ENCODE measurements at regions not wholly inside any gene's neighbourhood (a gene's known extent, or its start where the extent isn't known, plus 50 kb on each side); places are given as distances from the start of the nearest gene placed in this dataset.

DNA sequence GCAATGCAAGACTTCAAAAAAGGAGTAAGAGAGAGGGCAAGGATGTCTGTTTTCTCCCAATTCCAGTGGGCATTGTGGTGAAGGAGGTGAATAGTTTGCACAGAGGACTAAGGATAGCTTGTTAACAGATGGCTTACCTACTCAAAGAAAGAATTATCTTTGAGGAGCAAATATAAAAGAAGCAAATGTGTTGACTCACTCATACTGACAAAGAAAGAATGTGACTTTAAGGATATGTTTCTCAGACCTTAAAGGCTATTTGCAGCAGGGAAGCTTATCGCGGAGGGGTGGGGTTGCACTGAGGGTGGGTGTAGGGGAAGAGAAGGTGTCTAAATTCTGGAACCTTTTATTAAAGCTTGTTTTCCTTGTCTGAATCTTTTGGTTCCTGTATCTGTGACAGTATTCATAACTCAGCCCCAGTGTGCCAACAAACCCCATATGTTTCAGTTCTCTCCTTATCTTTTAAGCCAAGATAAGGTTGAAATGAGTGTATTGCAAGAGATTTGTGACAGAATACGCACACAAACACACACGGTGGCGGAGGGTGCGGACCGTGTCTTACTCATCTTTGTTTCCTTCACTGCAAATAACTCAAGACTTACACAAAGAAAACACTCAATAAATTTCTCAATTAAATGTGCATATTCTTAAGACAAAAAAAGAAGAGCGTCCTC lies 146.4 kb upstream of the ARID2 start:
- Mint-ChIP-seq H3K4me1 (ENCODE audit: low read depth) (peaks cover 2% of the 10 kb centered on the region), H3K9me3 (peaks cover 6% of the 10 kb centered on the region in 2 donors), H3K4me3 (no peak overlapping the region), H3K27me3 (ENCODE audit: low read depth) (peaks cover 8% of the 10 kb centered on the region), H3K27ac (no peak overlapping the region), H3K36me3 (ENCODE audit: insufficient read depth in 2 of 2) (no peaks in the 10 kb centered on the region)
- ATAC-seq (replicated peaks in 1 of 2): no peak
- no peak for DNase-seq

DNA sequence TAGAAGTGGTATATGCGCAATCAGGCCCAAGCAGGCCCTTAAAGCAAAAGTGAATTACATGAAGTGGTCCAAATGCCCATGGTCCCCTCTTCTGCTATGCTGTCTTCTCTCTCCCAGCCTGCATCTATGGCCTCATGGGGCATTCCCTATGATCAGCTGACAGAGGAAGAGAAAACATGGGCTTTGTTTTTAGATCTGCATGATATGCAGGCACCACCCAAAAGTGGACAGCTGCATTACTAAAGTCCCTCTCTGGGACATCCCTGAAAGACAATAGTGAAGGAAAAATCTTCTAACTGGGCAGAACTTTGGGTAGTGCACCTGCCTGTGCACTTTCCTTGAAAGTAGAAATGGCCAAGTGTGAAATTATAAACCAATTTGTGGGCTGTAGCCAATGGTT lies 145.2 kb upstream of the ARID2 start:
- no peaks in the 10 kb centered on the region for H3K4me1 Mint-ChIP-seq (ENCODE audit: low read depth)
- no peak for ATAC-seq (replicated peaks in 1 of 2)
- peaks cover 6% of the 10 kb centered on the region in 2 donors for H3K9me3 Mint-ChIP-seq
- H3K4me3 Mint-ChIP-seq: no peak overlapping the region
- DNase-seq: no peak
- H3K27me3 Mint-ChIP-seq (ENCODE audit: low read depth): peaks cover 8% of the 10 kb centered on the region
- no peaks in the 10 kb centered on the region for H3K36me3 Mint-ChIP-seq (ENCODE audit: insufficient read depth in 2 of 2)
- H3K27ac Mint-ChIP-seq: no peak overlapping the region

DNA sequence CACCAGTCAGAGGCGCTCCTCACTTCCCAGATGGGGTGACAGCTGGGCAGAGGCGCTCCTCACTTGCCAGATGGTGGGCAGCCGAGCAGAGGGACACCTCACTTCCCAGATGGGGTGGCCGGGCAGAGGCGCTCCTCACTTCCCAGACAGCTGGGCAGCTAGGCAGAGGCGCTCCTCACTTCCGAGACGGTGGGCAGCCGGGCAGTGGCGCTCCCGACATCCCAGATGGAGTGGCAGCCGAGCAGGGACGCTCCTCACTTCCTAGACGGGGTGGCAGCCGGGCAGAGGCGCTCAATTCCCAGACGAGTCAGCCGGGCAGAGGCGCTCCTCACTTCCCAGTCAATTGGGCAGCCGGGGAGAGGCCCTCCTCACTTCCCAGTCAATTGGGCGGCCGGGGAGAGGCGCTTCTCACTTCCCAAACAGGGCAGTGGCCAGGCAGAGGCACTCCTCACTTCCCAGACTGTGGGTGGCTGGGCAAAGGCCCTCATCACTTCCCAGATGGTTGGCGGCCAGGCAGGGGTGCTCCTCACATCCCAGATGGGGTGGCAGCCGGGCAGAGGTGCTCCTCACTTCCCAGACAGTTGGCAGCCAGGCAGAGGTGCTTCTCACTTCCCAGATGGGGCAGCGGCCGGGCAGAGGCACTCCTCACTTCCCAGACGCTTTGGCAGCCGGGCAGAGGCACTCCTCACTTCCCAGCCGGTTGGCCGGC lies 143.8 kb upstream of the ARID2 start:
- Mint-ChIP-seq H3K36me3 (ENCODE audit: insufficient read depth in 2 of 2) (no peaks in the 10 kb centered on the region), H3K27me3 (ENCODE audit: low read depth) (peaks cover 8% of the 10 kb centered on the region), H3K4me1 (ENCODE audit: low read depth) (no peaks in the 10 kb centered on the region), H3K9me3 (peaks cover 4 to 6% of the 10 kb centered on the region in 2 donors), H3K4me3 (no peak overlapping the region), H3K27ac (no peak overlapping the region)
- ATAC-seq (replicated peaks in 1 of 2): no peak
- DNase-seq: no peak

DNA sequence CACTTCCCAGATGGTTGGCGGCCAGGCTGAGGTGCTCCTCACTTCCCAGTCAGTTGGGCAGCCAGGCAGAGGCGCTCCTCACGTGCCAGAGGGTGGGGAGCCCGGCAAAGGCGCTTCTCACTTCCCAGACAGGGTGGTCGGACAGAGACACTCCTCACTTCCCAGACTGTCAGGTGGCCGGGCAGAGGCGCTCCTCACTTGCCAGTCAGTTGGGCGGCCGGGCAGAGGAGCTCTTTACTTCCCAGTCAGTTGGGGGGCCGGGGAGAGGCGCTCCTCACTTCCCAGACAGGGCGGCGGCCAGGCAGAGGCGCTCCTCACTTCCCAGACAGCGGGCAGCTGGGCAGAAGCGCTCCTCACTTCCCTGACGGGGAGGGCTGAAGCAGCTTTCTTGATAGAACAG lies 143.0 kb upstream of the ARID2 start:
- Mint-ChIP-seq H3K9me3 (peaks cover 0 to 2% of the 10 kb centered on the region in 2 donors), H3K27me3 (ENCODE audit: low read depth) (peaks cover under 1% of the 10 kb centered on the region), H3K36me3 (ENCODE audit: insufficient read depth in 2 of 2) (no peaks in the 10 kb centered on the region), H3K4me1 (ENCODE audit: low read depth) (no peaks in the 10 kb centered on the region), H3K27ac (no peak overlapping the region), H3K4me3 (no peak overlapping the region)
- ATAC-seq (replicated peaks in 1 of 2) (no peak), DNase-seq (no peak)

DNA sequence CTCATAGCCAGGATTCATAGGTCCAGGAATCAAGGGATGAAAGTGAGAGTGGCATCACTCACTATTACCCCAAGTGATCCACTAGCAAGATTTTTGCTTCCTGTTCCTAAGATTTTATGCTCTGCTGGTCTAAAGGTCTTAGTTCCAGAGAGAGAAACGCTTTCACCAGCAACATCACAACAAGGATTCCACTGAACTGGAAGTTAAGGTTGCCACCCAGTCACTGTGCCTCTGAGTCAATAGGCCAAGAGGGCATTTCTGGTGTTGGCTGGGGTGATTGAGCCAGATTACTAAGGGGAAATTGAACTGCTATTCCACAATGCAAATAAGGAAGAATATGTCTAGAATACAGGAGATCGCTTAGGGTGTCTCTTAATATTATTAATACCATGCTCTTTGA lies 142.5 kb upstream of the ARID2 start:
- DNase-seq (no peak), ATAC-seq (replicated peaks in 1 of 2) (no peak)
- no peak overlapping the region for H3K4me3 Mint-ChIP-seq
- no peaks in the 10 kb centered on the region for H3K36me3 Mint-ChIP-seq (ENCODE audit: insufficient read depth in 2 of 2)
- no peak overlapping the region for H3K27ac Mint-ChIP-seq
- no peaks in the 10 kb centered on the region for H3K27me3 Mint-ChIP-seq (ENCODE audit: low read depth)
- H3K9me3 Mint-ChIP-seq: no peaks in the 10 kb centered on the region
- no peaks in the 10 kb centered on the region for H3K4me1 Mint-ChIP-seq (ENCODE audit: low read depth)

DNA sequence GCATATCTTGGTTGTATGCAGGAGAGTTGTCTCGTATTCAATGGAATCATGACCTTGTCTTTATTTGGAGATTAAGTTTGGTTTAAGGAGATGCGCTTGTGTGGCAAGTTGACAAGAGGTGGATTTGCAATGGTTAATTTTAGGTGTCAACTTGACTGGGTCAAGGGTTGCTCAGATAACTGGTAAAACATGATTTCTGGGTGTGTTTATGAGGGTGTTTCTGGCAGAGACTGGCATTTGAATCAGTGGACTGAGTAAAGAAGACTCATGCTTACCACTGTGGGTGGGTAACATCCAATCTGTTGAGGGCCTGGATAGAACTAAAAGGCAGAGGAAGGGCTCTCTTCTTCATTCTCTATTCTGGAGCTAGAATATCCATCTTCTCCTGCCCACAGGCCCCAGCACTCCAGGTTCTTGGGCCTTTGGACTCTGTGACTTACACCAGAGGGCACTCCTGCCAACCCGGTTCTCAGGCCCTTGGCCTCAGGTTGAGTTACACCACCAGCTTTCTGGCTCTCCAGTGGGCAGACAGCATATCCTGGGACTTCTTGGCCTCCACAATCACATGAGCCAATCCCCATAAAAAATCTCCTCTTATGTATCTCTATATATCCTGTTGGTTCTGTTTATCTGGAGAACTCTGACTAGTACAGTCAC lies 141.5 kb upstream of the ARID2 start:
- Mint-ChIP-seq H3K9me3 (no peaks in the 10 kb centered on the region), H3K4me3 (no peak overlapping the region), H3K27me3 (ENCODE audit: low read depth) (no peaks in the 10 kb centered on the region), H3K36me3 (ENCODE audit: insufficient read depth in 2 of 2) (no peaks in the 10 kb centered on the region), H3K4me1 (ENCODE audit: low read depth) (no peaks in the 10 kb centered on the region), H3K27ac (no peak overlapping the region)
- ATAC-seq (replicated peaks in 1 of 2) (no peak), DNase-seq (no peak)

GRCh38 chr12:45590646-45591045 lies 138.9 kb upstream of the ARID2 start:
- no peaks in the 10 kb centered on the region for H3K4me1 Mint-ChIP-seq (ENCODE audit: low read depth)
- no peaks in the 10 kb centered on the region for H3K36me3 Mint-ChIP-seq (ENCODE audit: insufficient read depth in 2 of 2)
- H3K4me3 Mint-ChIP-seq: no peak overlapping the region
- ATAC-seq (replicated peaks in 1 of 2) (peak; percentile 20 to 56), DNase-seq (no peak)
- no peaks in the 10 kb centered on the region for H3K27me3 Mint-ChIP-seq (ENCODE audit: low read depth)
- H3K9me3 Mint-ChIP-seq: no peaks in the 10 kb centered on the region
- H3K27ac Mint-ChIP-seq: peak overlapping the region; percentile 14

DNA sequence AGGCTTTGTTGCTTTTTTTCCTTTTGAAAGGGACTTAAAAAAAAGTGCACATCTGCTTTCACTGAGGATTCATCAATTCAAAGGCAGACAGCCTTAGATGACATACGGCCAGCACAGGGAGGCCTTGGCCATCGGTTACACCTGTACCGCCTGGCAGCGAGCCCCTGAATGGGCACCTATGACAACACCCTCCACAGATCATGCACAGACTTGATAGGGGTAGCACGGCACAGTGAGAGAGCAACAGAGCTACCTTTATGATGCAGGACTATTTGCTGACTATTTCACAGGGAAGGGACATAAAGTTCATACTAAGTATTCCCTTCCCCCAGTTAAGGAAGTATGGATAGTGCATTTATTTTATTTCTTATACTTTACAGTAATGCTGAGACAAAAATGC lies 137.9 kb upstream of the ARID2 start:
- H3K36me3 Mint-ChIP-seq (ENCODE audit: insufficient read depth in 2 of 2): no peaks in the 10 kb centered on the region
- no peak overlapping the region for H3K27ac Mint-ChIP-seq
- no peak overlapping the region for H3K4me3 Mint-ChIP-seq
- H3K27me3 Mint-ChIP-seq (ENCODE audit: low read depth): no peaks in the 10 kb centered on the region
- DNase-seq (no peak), ATAC-seq (replicated peaks in 1 of 2) (no peak)
- no peaks in the 10 kb centered on the region for H3K9me3 Mint-ChIP-seq
- no peaks in the 10 kb centered on the region for H3K4me1 Mint-ChIP-seq (ENCODE audit: low read depth)

DNA sequence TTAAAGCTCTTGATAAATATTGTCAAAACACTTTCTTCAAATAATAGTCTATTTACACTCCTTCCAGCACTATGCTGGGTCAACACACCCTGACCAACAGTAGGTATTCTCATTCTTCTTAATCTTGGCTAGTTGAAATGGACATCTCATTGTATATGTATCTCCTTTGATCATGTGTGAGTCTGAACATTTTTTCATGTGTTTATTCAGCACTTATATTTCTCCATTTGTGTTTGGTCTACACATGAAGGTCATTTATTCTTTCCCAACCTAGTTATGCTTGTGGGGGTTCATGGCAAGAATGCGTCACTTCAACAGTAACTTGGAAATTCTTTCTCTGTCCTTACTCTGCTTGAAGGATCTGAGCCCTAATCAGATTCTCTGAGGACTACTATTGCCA lies 133.1 kb upstream of the ARID2 start:
- Mint-ChIP-seq H3K27me3 (ENCODE audit: low read depth) (no peaks in the 10 kb centered on the region), H3K4me3 (no peak overlapping the region), H3K27ac (no peak overlapping the region), H3K4me1 (ENCODE audit: low read depth) (no peaks in the 10 kb centered on the region), H3K9me3 (no peaks in the 10 kb centered on the region), H3K36me3 (ENCODE audit: insufficient read depth in 2 of 2) (no peaks in the 10 kb centered on the region)
- ATAC-seq (replicated peaks in 1 of 2): no peak
- DNase-seq: no peak

- DNase-seq (no peak), ATAC-seq (replicated peaks in 1 of 2) (no peak)
- Mint-ChIP-seq H3K4me1 (ENCODE audit: low read depth) (no peaks in the 10 kb centered on the region), H3K4me3 (no peak overlapping the region), H3K27me3 (ENCODE audit: low read depth) (no peaks in the 10 kb centered on the region), H3K9me3 (no peaks in the 10 kb centered on the region), H3K36me3 (ENCODE audit: insufficient read depth in 2 of 2) (no peaks in the 10 kb centered on the region), H3K27ac (no peak overlapping the region)
Observed at GRCh38 chr12:45598336-45598735, 131.2 kb upstream of the ARID2 start.

- Mint-ChIP-seq H3K9me3 (no peaks in the 10 kb centered on the region), H3K4me1 (ENCODE audit: low read depth) (no peaks in the 10 kb centered on the region), H3K36me3 (ENCODE audit: insufficient read depth in 2 of 2) (no peaks in the 10 kb centered on the region), H3K27me3 (ENCODE audit: low read depth) (no peaks in the 10 kb centered on the region), H3K4me3 (no peak overlapping the region), H3K27ac (no peak overlapping the region)
- ATAC-seq (replicated peaks in 1 of 2) (no peak), DNase-seq (no peak)
Observed at GRCh38 chr12:45598761-45599160, 130.7 kb upstream of the ARID2 start.

DNA sequence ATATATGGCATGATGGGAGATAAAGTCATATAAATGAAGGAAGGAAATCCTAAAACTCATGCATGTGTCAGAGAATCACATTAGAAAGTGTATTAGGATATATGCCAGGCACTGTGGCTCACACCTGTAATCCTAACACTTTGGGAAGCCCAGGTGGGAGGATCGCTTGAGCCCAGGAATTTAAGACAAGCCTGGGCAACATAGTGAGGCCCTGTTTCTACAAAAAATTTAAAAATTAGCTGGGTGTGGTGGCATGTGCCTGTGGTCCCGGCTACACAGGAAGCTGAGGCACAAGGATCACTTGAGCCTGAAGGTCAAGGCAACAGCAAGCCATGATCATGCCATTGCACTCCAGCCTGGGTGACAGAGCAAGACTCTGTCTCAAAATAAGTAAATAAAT lies 130.3 kb upstream of the ARID2 start:
- DNase-seq: no peak
- Mint-ChIP-seq H3K27ac (no peak overlapping the region), H3K4me1 (ENCODE audit: low read depth) (no peaks in the 10 kb centered on the region), H3K36me3 (ENCODE audit: insufficient read depth in 2 of 2) (no peaks in the 10 kb centered on the region), H3K27me3 (ENCODE audit: low read depth) (no peaks in the 10 kb centered on the region), H3K9me3 (no peaks in the 10 kb centered on the region), H3K4me3 (no peak overlapping the region)
- no peak for ATAC-seq (replicated peaks in 1 of 2)

GRCh38 chr12:45601390-45601789 lies 128.1 kb upstream of the ARID2 start:
- no peak overlapping the region for H3K27ac Mint-ChIP-seq
- DNase-seq: no peak
- no peak overlapping the region for H3K4me3 Mint-ChIP-seq
- H3K27me3 Mint-ChIP-seq (ENCODE audit: low read depth): no peaks in the 10 kb centered on the region
- H3K36me3 Mint-ChIP-seq (ENCODE audit: insufficient read depth in 2 of 2): peaks cover 4% of the 10 kb centered on the region in 2 donors
- H3K9me3 Mint-ChIP-seq: peaks cover 2 to 4% of the 10 kb centered on the region in 2 donors
- no peaks in the 10 kb centered on the region for H3K4me1 Mint-ChIP-seq (ENCODE audit: low read depth)
- no peak for ATAC-seq (replicated peaks in 1 of 2)

All from activated T-cell treated with anti-CD3 and anti-CD28 coated beads, Interleukin-2, amount 50 U/mL, for 72 hours (primary cell).